Trophoblast cell (in vitro differentiated cells and primary cell): ENCODE measurements at regions not wholly inside any gene's neighbourhood (a gene's known extent, or its start where the extent isn't known, plus 50 kb on each side); places are given as distances from the start of the nearest gene placed in this dataset.

Source experiments
- DNase-seq, 2 donors: peaks; one replicate each; pipeline ENCODE4 v3.0.0-alpha.2; 2016
- H2AFZ ChIP-seq: 2 replicates; pipeline ENCODE4 v1.6.1; 2013; ENCODE audit warnings: low read length, moderate library complexity, mild to moderate bottlenecking; ENCODE audit not compliant: insufficient read depth, poor library complexity
- H2AK5ac ChIP-seq: 2 replicates; pipeline ENCODE4 v1.6.1; 2013; ENCODE audit warnings: mild to moderate bottlenecking, low read length
- H2BK120ac ChIP-seq: 2 replicates; pipeline ENCODE4 v1.6.1; 2013; ENCODE audit warnings: low read length, mild to moderate bottlenecking, moderate library complexity; ENCODE audit not compliant: insufficient read depth, poor library complexity
- H2BK12ac ChIP-seq: 2 replicates; pipeline ENCODE4 v1.6.1; 2013; ENCODE audit warnings: mild to moderate bottlenecking, low read length, moderate library complexity
- H2BK5ac ChIP-seq: 2 replicates; pipeline ENCODE4 v1.6.1; 2013; ENCODE audit warnings: low read length, low read depth, moderate library complexity, mild to moderate bottlenecking; ENCODE audit not compliant: poor library complexity
- H3K14ac ChIP-seq: 2 replicates; pipeline ENCODE4 v1.6.1; 2013; ENCODE audit warnings: mild to moderate bottlenecking, low read length
- H3K18ac ChIP-seq: 2 replicates; pipeline ENCODE4 v1.6.1; 2013; ENCODE audit warnings: mild to moderate bottlenecking, low read length
- H3K23ac ChIP-seq: 2 replicates; pipeline ENCODE4 v1.6.1; 2013; ENCODE audit warnings: low read length
- H3K27ac ChIP-seq: 2 replicates; pipeline ENCODE4 v1.5.1; 2013; ENCODE audit warnings: low read depth, mild to moderate bottlenecking, inconsistent platforms, low read length, moderate library complexity
- H3K27me3 ChIP-seq: 2 replicates; pipeline ENCODE4 v1.6.1; 2013; ENCODE audit warnings: inconsistent platforms, mild to moderate bottlenecking, low read length, moderate library complexity; ENCODE audit not compliant: insufficient read depth
- H3K36me3 ChIP-seq, 2 experiments: 1 replicate in 1 of 2; 2 replicates in 1 of 2; pipeline ENCODE4 v1.6.1; 2013; ENCODE audit warnings: low read length in 2 of 2, mild to moderate bottlenecking in 2 of 2, moderate library complexity in 1 of 2; ENCODE audit not compliant: insufficient read depth in 2 of 2, control insufficient read depth in 1 of 2
- H3K4ac ChIP-seq: 2 replicates; pipeline ENCODE4 v1.6.1; 2013; ENCODE audit warnings: low read depth, mild to moderate bottlenecking, low read length, moderate library complexity
- H3K4me1 ChIP-seq, 2 experiments: 1 replicate in 1 of 2; 2 replicates in 1 of 2; pipeline ENCODE4 v1.6.1; 2013; ENCODE audit warnings: low read length in 2 of 2, mild to moderate bottlenecking in 2 of 2, moderate library complexity in 1 of 2; ENCODE audit not compliant: insufficient read depth in 2 of 2, control insufficient read depth in 1 of 2
- H3K4me2 ChIP-seq: 2 replicates; pipeline ENCODE4 v1.6.1; 2013; ENCODE audit warnings: inconsistent platforms, mild to moderate bottlenecking, low read length, moderate library complexity
- H3K4me3 ChIP-seq: 2 replicates; pipeline ENCODE4 v1.5.1; 2013; ENCODE audit warnings: mild to moderate bottlenecking, low read depth, low read length, inconsistent platforms
- H3K79me1 ChIP-seq: one replicate; pipeline ENCODE4 v1.6.1; 2013; ENCODE audit warnings: low read length
- H3K79me2 ChIP-seq: 2 replicates; pipeline ENCODE4 v1.6.1; 2013; ENCODE audit warnings: low read length, mild to moderate bottlenecking; ENCODE audit not compliant: control insufficient read depth, insufficient read depth, poor library complexity
- H3K9ac ChIP-seq: 2 replicates; pipeline ENCODE4 v1.6.1; 2013; ENCODE audit warnings: mild to moderate bottlenecking, low read length
- H3K9me3 ChIP-seq: 2 replicates; pipeline ENCODE4 v1.6.1; 2013; ENCODE audit warnings: low read depth, mild to moderate bottlenecking, control low read depth, inconsistent platforms, low read length; ENCODE audit not compliant: insufficient read depth
- H4K12ac ChIP-seq: 2 replicates; pipeline ENCODE4 v1.6.1; 2013; ENCODE audit warnings: low read depth, mild to moderate bottlenecking, low read length, moderate library complexity
- H4K8ac ChIP-seq: 2 replicates; pipeline ENCODE4 v1.6.1; 2013; ENCODE audit warnings: low read depth, mild to moderate bottlenecking, low read length, moderate library complexity
- H4K91ac ChIP-seq: one replicate; pipeline ENCODE4 v1.6.1; 2013; ENCODE audit warnings: low read depth, mild to moderate bottlenecking, low read length, moderate library complexity
- WGBS: extraction: QIAGEN DNeasy Blood & Tissue Kit; methylation state at CpG from one replicate; pipeline ENCODE4 v1.1.7; 2013; ENCODE audit warnings: missing lambda C conversion rate; ENCODE audit not compliant: insufficient read length, insufficient coverage; ENCODE audit errors: extremely low coverage; 5-methylcytosine and 5-hydroxymethylcytosine counted together

- H4K91ac ChIP-seq = no peak overlapping the region
- no CpG with 5 or more reads among the region's 4 CpGs for WGBS
- H2AFZ ChIP-seq = no peak overlapping the region
- H4K8ac ChIP-seq = no peak overlapping the region
- no peaks in the 10 kb centered on the region for H3K4me1 ChIP-seq
- H3K36me3 ChIP-seq = no peaks in the 10 kb centered on the region
- no peak overlapping the region for H3K23ac ChIP-seq
- H4K12ac ChIP-seq = no peak overlapping the region
- H3K27me3 ChIP-seq = no peaks in the 10 kb centered on the region
- H2BK120ac ChIP-seq = no peak overlapping the region
- no peak overlapping the region for H2BK12ac ChIP-seq
- H3K79me2 ChIP-seq = no peaks in the 10 kb centered on the region
- no peak overlapping the region for H2BK5ac ChIP-seq
- H3K14ac ChIP-seq = no peak overlapping the region
- no peaks in the 10 kb centered on the region for H3K79me1 ChIP-seq
- H2AK5ac ChIP-seq = no peak overlapping the region
- DNase-seq = peak in 1 of 2 donors; percentile 23
- H3K9me3 ChIP-seq = no peaks in the 10 kb centered on the region
- no peak overlapping the region for H3K18ac ChIP-seq
- no peak overlapping the region for H3K4ac ChIP-seq
- H3K4me3 ChIP-seq = no peak overlapping the region
- H3K27ac ChIP-seq = no peak overlapping the region
- no peak overlapping the region for H3K9ac ChIP-seq
- H3K4me2 ChIP-seq = no peak overlapping the region
These were observed 276.8 kb upstream of the TMPO start for GRCh38 chr12:98238515-98239130.

DNA sequence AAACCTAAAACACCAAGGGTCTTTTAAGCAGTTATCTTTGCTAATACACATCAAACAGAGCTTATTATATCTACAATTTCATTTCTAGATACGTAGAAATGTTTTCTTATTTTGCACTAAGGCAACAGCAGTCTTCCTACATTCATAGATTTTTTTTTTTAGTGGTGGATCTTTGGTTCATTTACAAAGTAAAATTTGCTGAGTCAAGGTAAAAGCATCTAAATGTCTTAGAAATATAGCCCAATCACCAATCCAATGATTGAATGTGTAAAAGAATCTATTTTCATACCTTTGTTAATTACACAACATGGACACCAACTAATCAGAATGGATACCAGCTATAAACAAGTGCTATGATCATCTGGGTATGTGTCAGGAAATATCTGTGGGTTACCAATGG lies 272.2 kb upstream of the TMPO start:
- H2BK5ac ChIP-seq = no peak overlapping the region
- H3K4ac ChIP-seq = no peak overlapping the region
- H3K79me2 ChIP-seq = no peaks in the 10 kb centered on the region
- H3K36me3 ChIP-seq = no peaks in the 10 kb centered on the region
- H4K12ac ChIP-seq = no peak overlapping the region
- DNase-seq = no peak
- H2BK120ac ChIP-seq = no peak overlapping the region
- no peaks in the 10 kb centered on the region for H3K79me1 ChIP-seq
- H3K14ac ChIP-seq = no peak overlapping the region
- H2AFZ ChIP-seq = no peak overlapping the region
- no peak overlapping the region for H3K18ac ChIP-seq
- H2AK5ac ChIP-seq = no peak overlapping the region
- no peaks in the 10 kb centered on the region for H3K27me3 ChIP-seq
- no peak overlapping the region for H4K91ac ChIP-seq
- H4K8ac ChIP-seq = no peak overlapping the region
- no peak overlapping the region for H3K9ac ChIP-seq
- H3K4me1 ChIP-seq = no peaks in the 10 kb centered on the region
- H3K23ac ChIP-seq = no peak overlapping the region
- no peak overlapping the region for H3K27ac ChIP-seq
- no peak overlapping the region for H3K4me3 ChIP-seq
- WGBS = no CpG with 5 or more reads among the region's 1 CpG
- no peak overlapping the region for H3K4me2 ChIP-seq
- H2BK12ac ChIP-seq = no peak overlapping the region
- no peaks in the 10 kb centered on the region for H3K9me3 ChIP-seq

GRCh38 chr12:98244136-98244535 lies 271.3 kb upstream of the TMPO start:
- H3K4me3 ChIP-seq = no peak overlapping the region
- H3K18ac ChIP-seq = no peak overlapping the region
- H2AFZ ChIP-seq = no peak overlapping the region
- H2BK120ac ChIP-seq = no peak overlapping the region
- no peak overlapping the region for H3K14ac ChIP-seq
- no peak overlapping the region for H3K27ac ChIP-seq
- no peaks in the 10 kb centered on the region for H3K9me3 ChIP-seq
- H3K79me2 ChIP-seq = no peaks in the 10 kb centered on the region
- H2BK12ac ChIP-seq = no peak overlapping the region
- no peak overlapping the region for H2AK5ac ChIP-seq
- WGBS = no CpG with 5 or more reads among the region's 2 CpGs
- H3K36me3 ChIP-seq = no peaks in the 10 kb centered on the region
- H4K8ac ChIP-seq = no peak overlapping the region
- no peaks in the 10 kb centered on the region for H3K79me1 ChIP-seq
- no peak overlapping the region for H3K23ac ChIP-seq
- H3K4me1 ChIP-seq = no peaks in the 10 kb centered on the region
- no peak overlapping the region for H4K12ac ChIP-seq
- H4K91ac ChIP-seq = no peak overlapping the region
- no peak overlapping the region for H2BK5ac ChIP-seq
- no peaks in the 10 kb centered on the region for H3K27me3 ChIP-seq
- H3K9ac ChIP-seq = no peak overlapping the region
- DNase-seq = no peak
- no peak overlapping the region for H3K4me2 ChIP-seq
- H3K4ac ChIP-seq = no peak overlapping the region

GRCh38 chr12:98253207-98254037 lies 262.0 kb upstream of the TMPO start:
- WGBS = no CpG with 5 or more reads among the region's 7 CpGs
- Histone ChIP-seq H3K9me3 (no peaks in the 10 kb centered on the region), H3K23ac (no peak overlapping the region), H4K91ac (no peak overlapping the region), H3K4me1 (no peaks in the 10 kb centered on the region), H3K4me2 (no peak overlapping the region), H3K9ac (no peak overlapping the region), H2BK12ac (no peak overlapping the region), H4K12ac (no peak overlapping the region), H3K14ac (no peak overlapping the region), H2BK120ac (no peak overlapping the region), H3K79me2 (no peaks in the 10 kb centered on the region), H2AK5ac (no peak overlapping the region), H3K79me1 (no peaks in the 10 kb centered on the region), H3K36me3 (no peaks in the 10 kb centered on the region), H3K4ac (no peak overlapping the region), H3K4me3 (no peak overlapping the region), H3K27ac (no peak overlapping the region), H2AFZ (no peak overlapping the region), H2BK5ac (no peak overlapping the region), H3K27me3 (no peaks in the 10 kb centered on the region), H4K8ac (no peak overlapping the region), H3K18ac (no peak overlapping the region)
- DNase-seq = no peak
